ENCODE measurements at regions not wholly inside any gene's neighbourhood (a gene's known extent, or its start where the extent isn't known, plus 50 kb on each side); places are given as distances from the start of the nearest gene placed in this dataset.

DNA sequence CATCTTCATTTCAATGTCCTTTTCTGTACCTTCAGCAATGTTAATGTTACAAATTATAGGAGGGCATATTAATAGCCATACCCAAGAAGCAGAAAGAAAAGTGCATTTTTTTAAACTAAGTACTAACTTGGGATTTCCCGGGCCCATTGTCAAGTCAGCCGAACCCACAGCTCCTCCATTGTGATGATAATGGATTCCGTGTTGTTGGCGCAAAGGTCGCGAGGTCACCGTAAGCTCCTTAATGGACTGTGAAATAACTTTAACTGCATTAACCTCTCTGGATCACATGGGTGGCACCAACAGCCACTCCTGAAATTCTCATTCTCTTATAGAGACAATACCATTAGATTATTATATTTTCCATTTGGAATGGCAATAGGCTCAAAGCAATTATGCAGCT is 250.6 kb upstream of the RRP15 start (continued):
- TF ChIP-seq PRDM15 (CRISPR knock-in tag; IDR thresholded peaks at IDR 0.05) (no peak), RBBP5 (conservative IDR thresholded peaks at IDR 0.05) (no peak), BCL3 (IDR thresholded peaks at IDR 0.05; ENCODE audit: borderline replicate concordance, insufficient read depth, low read depth, low read length, poor library complexity, severe bottlenecking) (no peak), CBX5 (IDR thresholded peaks at IDR 0.05; ENCODE audit: low read depth) (no peak)

DNA sequence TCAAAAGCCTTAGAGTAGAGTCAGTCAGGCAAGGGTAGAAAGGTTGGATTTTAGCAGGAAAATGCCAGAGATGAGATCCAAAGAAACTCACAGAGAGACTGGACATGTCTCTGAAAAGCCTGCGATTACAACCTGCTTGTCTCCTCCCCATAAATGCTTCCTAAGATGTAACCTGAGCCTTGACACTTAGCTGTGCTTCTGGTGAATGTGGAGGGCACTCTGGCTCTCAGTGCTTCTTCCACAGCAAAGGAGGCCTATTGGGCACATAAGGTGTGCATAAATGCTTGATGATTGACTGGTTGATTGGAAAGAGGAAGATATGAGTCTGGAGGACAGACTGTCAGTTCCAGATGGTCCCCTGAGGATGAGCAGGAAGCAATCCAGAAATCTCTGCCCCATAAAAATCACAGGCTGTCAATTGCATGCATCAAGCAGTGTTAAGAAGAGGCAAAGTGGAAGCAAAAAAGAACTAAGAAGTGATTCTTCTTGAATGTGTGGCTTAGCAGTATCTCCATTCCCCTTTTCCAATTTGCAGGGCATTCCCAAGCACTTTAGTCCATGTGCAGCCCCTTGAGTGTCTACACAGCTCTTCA is 236.2 kb upstream of the RRP15 start:
- ATAC-seq (no peak), FAIRE-seq (no peak), DNase-seq (ENCODE audit: low read depth, low spot score) (no peak)
- in situ Hi-C loops (cut with MboI) (no loop called here), intact Hi-C loops (cut with micrococcal nuclease; ENCODE audit: unreplicated experiment) (no loop called here)
- ChIA-PET RAD21 (ENCODE audit: unreplicated experiment) (no interaction called here), CTCF (no interaction called here), SMC1A (ENCODE audit: uncharacterized antibody, unreplicated experiment) (no interaction called here), POLR2A (no interaction called here)
- no peaks in the 10 kb centered on the region for H3K79me2 ChIP-seq (ENCODE audit: control insufficient read depth, insufficient read depth, low read length)
- H4K20me1 ChIP-seq (ENCODE audit: control insufficient read depth, insufficient read depth), result no peaks in the 10 kb centered on the region
- H3K9me3 ChIP-seq (replicated peaks; ENCODE audit: control insufficient read depth, insufficient read depth, low read length), result no peaks in the 10 kb centered on the region
- H3K27me3 ChIP-seq (replicated peaks in 1 of 2; ENCODE audit: control insufficient read depth in 2 of 2, insufficient read depth in 2 of 2, low read length in 1 of 2), result no peaks in the 10 kb centered on the region
- H3K4me1 ChIP-seq (ENCODE audit: control insufficient read depth, insufficient read depth, low read length), result no peaks in the 10 kb centered on the region
- H3K9ac ChIP-seq (ENCODE audit: control insufficient read depth, insufficient read depth, low read length), result no peak overlapping the region
- H3K36me3 ChIP-seq (ENCODE audit: control insufficient read depth in 2 of 2, insufficient read depth in 2 of 2, low read length in 1 of 2), result no peaks in the 10 kb centered on the region
- BruUV-seq (replicated peaks), result no TSS peak
- no peak overlapping the region for H2AFZ ChIP-seq (ENCODE audit: control insufficient read depth, low read depth, low read length)
- no peak overlapping the region for H3K27ac ChIP-seq (ENCODE audit: control insufficient read depth, insufficient read depth)
- H3K4me2 ChIP-seq (ENCODE audit: control insufficient read depth, insufficient read depth), result no peak overlapping the region
- no peak overlapping the region for H3K4me3 ChIP-seq
- 0% methylated on average over 1 of the region's 1 CpG for WGBS (ENCODE audit: insufficient coverage, insufficient replicate concordance, low lambda C conversion rate, missing lambda C conversion rate)
- TF ChIP-seq SIX5 (IDR thresholded peaks at IDR 0.05; ENCODE audit: low read depth, low read length, severe bottlenecking) (no peak), TCF3 (IDR thresholded peaks at IDR 0.05; ENCODE audit: borderline replicate concordance, insufficient read depth, low read depth, low read length) (no peak), MEF2A (IDR thresholded peaks at IDR 0.05; ENCODE audit: insufficient read depth, low read depth, low read length) (no peak), ZNF207 (IDR thresholded peaks at IDR 0.05; ENCODE audit: borderline replicate concordance) (no peak), IKZF2 (IDR thresholded peaks at IDR 0.05) (no peak), CBX5 (IDR thresholded peaks at IDR 0.05; ENCODE audit: low read depth) (no peak), E2F8 (IDR thresholded peaks at IDR 0.05; ENCODE audit: low read depth, partially characterized antibody) (no peak)
- TF ChIP-seq, protein P1, sequence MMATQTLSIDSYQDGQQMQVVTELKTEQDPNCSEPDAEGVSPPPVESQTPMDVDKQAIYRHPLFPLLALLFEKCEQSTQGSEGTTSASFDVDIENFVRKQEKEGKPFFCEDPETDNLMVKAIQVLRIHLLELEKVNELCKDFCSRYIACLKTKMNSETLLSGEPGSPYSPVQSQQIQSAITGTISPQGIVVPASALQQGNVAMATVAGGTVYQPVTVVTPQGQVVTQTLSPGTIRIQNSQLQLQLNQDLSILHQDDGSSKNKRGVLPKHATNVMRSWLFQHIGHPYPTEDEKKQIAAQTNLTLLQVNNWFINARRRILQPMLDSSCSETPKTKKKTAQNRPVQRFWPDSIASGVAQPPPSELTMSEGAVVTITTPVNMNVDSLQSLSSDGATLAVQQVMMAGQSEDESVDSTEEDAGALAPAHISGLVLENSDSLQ (IDR thresholded peaks at IDR 0.05), result no peak
- TF ChIP-seq, protein P2, sequence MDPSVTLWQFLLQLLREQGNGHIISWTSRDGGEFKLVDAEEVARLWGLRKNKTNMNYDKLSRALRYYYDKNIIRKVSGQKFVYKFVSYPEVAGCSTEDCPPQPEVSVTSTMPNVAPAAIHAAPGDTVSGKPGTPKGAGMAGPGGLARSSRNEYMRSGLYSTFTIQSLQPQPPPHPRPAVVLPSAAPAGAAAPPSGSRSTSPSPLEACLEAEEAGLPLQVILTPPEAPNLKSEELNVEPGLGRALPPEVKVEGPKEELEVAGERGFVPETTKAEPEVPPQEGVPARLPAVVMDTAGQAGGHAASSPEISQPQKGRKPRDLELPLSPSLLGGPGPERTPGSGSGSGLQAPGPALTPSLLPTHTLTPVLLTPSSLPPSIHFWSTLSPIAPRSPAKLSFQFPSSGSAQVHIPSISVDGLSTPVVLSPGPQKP (IDR thresholded peaks at IDR 0.05; ENCODE audit: low read depth, low read length), result no peak
